HepG2 (cell line): ENCODE measurements at regions not wholly inside any gene's neighbourhood (a gene's known extent, or its start where the extent isn't known, plus 50 kb on each side); places are given as distances from the start of the nearest gene placed in this dataset.

Source experiments
- ATAC-seq: fragments of 200-7000 bp; cut with Tn5 transposase; 3 replicates; pipeline ENCODE4 v1.9.1; 2020; ENCODE audit warnings: mild to moderate bottlenecking, moderate library complexity
- BruUV-seq: library from RNA; stranded (reverse); fragments of 400-500 nt; replicated peaks from 2 replicates; lab custom pipeline; 2021; lab: Mats Ljungman, UMichigan
- CTCF ChIA-PET: fragments of 300-600 bp; formaldehyde crosslinking; extraction: SDS; loops from one replicate; lab custom pipeline; 2021; ENCODE audit warnings: low total read pairs, inconsistent platforms, low intra/inter-chr PET ratio; lab: Yijun Ruan, JAX
- POLR2A ChIA-PET: fragments of 350-600 bp; sonication (Branson Sonifier 250); formaldehyde crosslinking; loops from one replicate; lab custom pipeline; 2020; ENCODE audit warnings: antibody characterized with exemption, inconsistent platforms; lab: Yijun Ruan, JAX
- DNase-seq: peaks from one replicate; pipeline ENCODE4 v3.0.0-alpha.2; 2015; ENCODE audit warnings: low spot score
- FAIRE-seq: peaks from 3 replicates; lab custom pipeline; 2011; peaks lifted over from hg19 to GRCh38; lab: Jason Lieb, UNC
- H2AFZ ChIP-seq: one replicate; pipeline ENCODE4 v1.6.1; 2011; ENCODE audit warnings: low read length, inconsistent platforms
- H3K27ac ChIP-seq: fragments of 300-600 bp; 3 replicates; pipeline ENCODE4 v1.8.0; 2011; ENCODE audit warnings: mixed run types, mild to moderate bottlenecking, mixed read lengths, low read length, inconsistent platforms; ENCODE audit not compliant: insufficient read depth; ENCODE audit errors: extremely low read length
- H3K27me3 ChIP-seq, 2 experiments: fragments of 200-600 bp in 1 of 2; 2 replicates in 1 of 2; 3 replicates in 1 of 2; pipeline versions ENCODE4 v1.6.0 to v1.8.0; 2011; ENCODE audit warnings: low read length in 2 of 2, mild to moderate bottlenecking in 2 of 2, moderate library complexity in 2 of 2, inconsistent platforms in 1 of 2; ENCODE audit not compliant: insufficient read depth in 2 of 2, control insufficient read depth in 1 of 2
- H3K36me3 ChIP-seq, 2 experiments: fragments of 200-600 bp in 1 of 2; replicated peaks in 1 of 2; 2 replicates in 1 of 2; 3 replicates in 1 of 2; pipeline versions ENCODE4 v1.5.1 to v1.8.0; 2011; ENCODE audit warnings: low read length in 2 of 2, inconsistent platforms in 1 of 2; ENCODE audit not compliant: insufficient read depth in 2 of 2, control insufficient read depth in 1 of 2
- H3K4me1 ChIP-seq: 2 replicates; pipeline ENCODE4 v1.5.1; 2012; ENCODE audit warnings: low read length, inconsistent platforms; ENCODE audit not compliant: insufficient read depth
- H3K4me2 ChIP-seq: 2 replicates; pipeline ENCODE4 v1.6.0; 2011; ENCODE audit warnings: low read depth, low read length, inconsistent platforms
- H3K4me3 ChIP-seq, 3 experiments: fragments of 200-600 bp in 1 of 3; sonication (generic), shearing (Covaris generic) in 1 of 3; replicated peaks in 1 of 3; 2 replicates each; pipeline ENCODE4 v1.5.1; 2011 to 2016; ENCODE audit warnings: low read length in 3 of 3, inconsistent platforms in 2 of 3, low read depth in 2 of 3, mild to moderate bottlenecking in 2 of 3, control low read depth in 1 of 3, mixed read lengths in 1 of 3; ENCODE audit not compliant: insufficient read depth in 1 of 3
- H3K79me2 ChIP-seq: one replicate; pipeline ENCODE4 v1.6.1; 2011; ENCODE audit warnings: low read length, inconsistent platforms; ENCODE audit not compliant: insufficient read depth
- H3K9ac ChIP-seq: 2 replicates; pipeline ENCODE4 v1.6.0; 2011; ENCODE audit warnings: mild to moderate bottlenecking, low read depth, low read length, inconsistent platforms; ENCODE audit not compliant: insufficient read depth
- H3K9me3 ChIP-seq: 2 replicates; pipeline ENCODE4 v1.5.1; 2012; ENCODE audit warnings: mild to moderate bottlenecking, low read length
- H4K20me1 ChIP-seq: 2 replicates; pipeline ENCODE4 v1.6.0; 2011; ENCODE audit warnings: inconsistent platforms, mild to moderate bottlenecking, low read length, moderate library complexity; ENCODE audit not compliant: insufficient read depth
- BCL6 ChIP-seq: IDR thresholded peaks from 2 replicates; pipeline ENCODE4 v1.6.1; 2016; ENCODE audit warnings: missing genetic modification reagents, missing compliant biosample characterization
- BHLHE40 ChIP-seq: IDR thresholded peaks from 2 replicates; pipeline ENCODE4 v1.6.1; 2011; ENCODE audit warnings: low read length, improper control_type of control experiment
- CBX1 ChIP-seq: IDR thresholded peaks from one replicate; pipeline ENCODE4 v1.6.1; 2016; ENCODE audit warnings: antibody characterized with exemption, low read depth
- FOXP1 ChIP-seq, 2 experiments: fragments of 450-650 bp in 1 of 2; IDR thresholded peaks; 2 replicates each; pipeline ENCODE4 v1.6.1; 2017 to 2018; ENCODE audit warnings: antibody characterized with exemption in 1 of 2
- HIVEP1 ChIP-seq: sonication (generic); formaldehyde crosslinking; IDR thresholded peaks from 2 replicates; pipeline ENCODE4 v1.4.0; 2020; ENCODE audit warnings: mild to moderate bottlenecking, missing genetic modification reagents
- HOXA3 ChIP-seq: sonication (generic); formaldehyde crosslinking; IDR thresholded peaks from 2 replicates; pipeline ENCODE4 v1.5.0; 2020; ENCODE audit warnings: missing genetic modification reagents
- HOXA7 ChIP-seq: sonication (generic); formaldehyde crosslinking; IDR thresholded peaks from 2 replicates; pipeline ENCODE4 v1.8.1; 2022; ENCODE audit warnings: mild to moderate bottlenecking, missing genetic modification reagents, moderate library complexity
- KDM4B ChIP-seq: sonication (generic); formaldehyde crosslinking; IDR thresholded peaks from 2 replicates; pipeline ENCODE4 v1.4.0; 2020; ENCODE audit warnings: missing genetic modification reagents
- KLF11 ChIP-seq: IDR thresholded peaks from 2 replicates; pipeline ENCODE4 v1.6.1; 2016; ENCODE audit warnings: missing compliant biosample characterization
- MBNL3 ChIP-seq: fragments of 250-450 bp; sonication (Bioruptor Pico); conservative IDR thresholded peaks from 2 replicates; pipeline ENCODE4 v1.8.0; 2022; ENCODE audit warnings: mild to moderate bottlenecking, inconsistent platforms
- PHF21A ChIP-seq: sonication (generic); formaldehyde crosslinking; IDR thresholded peaks from 2 replicates; pipeline ENCODE4 v1.5.0; 2020; ENCODE audit warnings: mild to moderate bottlenecking, missing genetic modification reagents
- PLRG1 ChIP-seq: fragments of 450-650 bp; conservative IDR thresholded peaks from 2 replicates; pipeline ENCODE4 v1.6.1; 2016
- TCF7 ChIP-seq: sonication (generic); IDR thresholded peaks from 2 replicates; pipeline ENCODE4 v1.6.1; 2016; ENCODE audit warnings: antibody characterized with exemption, low read depth
- U2AF1 ChIP-seq: fragments of 200-400 bp; formaldehyde crosslinking; optimal IDR thresholded peaks from 2 replicates; pipeline ENCODE3; 2017; ENCODE audit warnings: mild to moderate bottlenecking, low read depth, low read length
- ZBTB1 ChIP-seq: sonication (generic); formaldehyde crosslinking; IDR thresholded peaks from 2 replicates; pipeline ENCODE4 v1.4.0; 2020; ENCODE audit warnings: missing genetic modification reagents, borderline replicate concordance
- ZNF138 ChIP-seq: sonication (generic); formaldehyde crosslinking; IDR thresholded peaks from 2 replicates; pipeline ENCODE4 v1.5.0; 2020; ENCODE audit warnings: mild to moderate bottlenecking, low read depth, missing genetic modification reagents
- ZNF746 ChIP-seq: sonication (generic); formaldehyde crosslinking; IDR thresholded peaks from 2 replicates; pipeline ENCODE4 v1.8.0; 2022; ENCODE audit warnings: mild to moderate bottlenecking, missing genetic modification reagents
- ZNF782 ChIP-seq: sonication (generic); formaldehyde crosslinking; IDR thresholded peaks from 2 replicates; pipeline ENCODE4 v1.4.0; 2020; ENCODE audit warnings: missing genetic modification reagents, mild to moderate bottlenecking, borderline replicate concordance
- WGBS: methylation state at CpG from one replicate; pipeline ENCODE4 v1.1.6; 2017; ENCODE audit warnings: low lambda C conversion rate; 5-methylcytosine and 5-hydroxymethylcytosine counted together
- in situ Hi-C: cut with HindIII; loops from 2 replicates; pipeline ENCODE4 v1.10.0; 2017; ENCODE audit warnings: low pct_unique_long_range_greater_than_20kb; ENCODE audit not compliant: extremely low pct_ligation_motif_present
- intact Hi-C: fragments of 100-400 bp; cut with micrococcal nuclease; formaldehyde crosslinking; loops from one replicate; pipeline ENCODE4 v1.10.0; 2022; ENCODE audit not compliant: unreplicated experiment

DNA sequence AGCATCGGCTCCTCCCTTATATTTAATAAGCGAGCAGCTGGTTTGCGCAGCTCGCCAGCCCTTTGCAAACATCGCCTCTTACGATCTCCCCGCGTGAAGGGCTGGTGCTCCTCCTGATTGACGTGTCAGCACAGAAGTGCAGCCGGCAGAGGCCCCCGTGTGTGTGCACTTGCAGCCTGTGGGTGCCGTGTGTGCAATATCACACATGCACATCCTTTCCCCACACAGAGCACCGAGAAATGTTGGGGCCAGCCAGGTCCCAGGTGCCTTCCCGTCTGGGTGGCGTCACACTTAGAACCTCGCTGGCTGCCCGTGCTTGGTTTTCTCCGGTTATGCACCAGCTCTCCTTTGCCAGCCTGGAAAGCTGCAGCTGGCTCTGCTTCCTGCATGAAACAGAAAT lies 126.6 kb upstream of the AJAP1 start (continued):
- no peak for TF ChIP-seq HOXA7

DNA sequence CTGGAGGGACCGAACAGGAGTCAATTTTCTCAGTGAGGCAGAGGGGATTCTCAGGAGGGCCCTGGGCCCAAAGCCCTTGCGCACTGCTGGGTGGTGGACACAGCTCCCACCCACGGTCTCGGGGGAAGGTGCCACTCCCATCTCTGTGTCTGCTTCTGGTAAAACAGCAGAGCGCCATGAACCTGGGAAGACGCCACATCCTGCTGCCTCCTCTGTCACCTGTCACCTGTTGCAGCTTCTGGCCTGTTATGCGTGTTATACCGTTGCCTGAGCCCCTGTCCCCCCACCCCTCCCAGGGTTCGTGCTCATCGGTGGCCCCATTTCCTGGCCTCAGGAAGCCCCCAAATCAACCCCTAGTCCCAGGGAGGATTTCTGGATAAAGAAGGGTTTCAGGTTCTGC lies 125.8 kb upstream of the AJAP1 start:
- no peaks in the 10 kb centered on the region for H3K4me1 ChIP-seq
- H3K9me3 ChIP-seq: no peaks in the 10 kb centered on the region
- ATAC-seq (no peak), DNase-seq (no peak), FAIRE-seq (no peak)
- H3K4me3 ChIP-seq: no peak overlapping the region
- H3K27ac ChIP-seq: no peak overlapping the region
- intact Hi-C loops (no loop called here), in situ Hi-C loops (no loop called here)
- H3K27me3 ChIP-seq: peaks cover 5 to 15% of the 10 kb centered on the region in 2 experiments; a peak in 4 of 5 replicates
- no peak overlapping the region for H3K9ac ChIP-seq
- no TSS peak for BruUV-seq
- POLR2A ChIA-PET: no interaction called here
- no peaks in the 10 kb centered on the region for H3K79me2 ChIP-seq
- no peak overlapping the region for H2AFZ ChIP-seq
- CTCF ChIA-PET: no interaction called here
- no peak overlapping the region for H3K4me2 ChIP-seq
- H3K36me3 ChIP-seq: no peaks in the 10 kb centered on the region
- 18% methylated on average over 4 of the region's 10 CpGs for WGBS
- TF ChIP-seq KDM4B (CRISPR knock-in tag) (no peak), HIVEP1 (CRISPR knock-in tag) (no peak), ZNF782 (no peak), BHLHE40 (no peak), CBX1 (no peak), FOXP1 (IDR thresholded peaks at IDR 0.05) (no peak), FOXP1 (CRISPR knock-in tag; IDR thresholded peaks at IDR 0.05) (no peak), PLRG1 (no peak), TCF7 (no peak), ZNF138 (no peak), ZNF746 (CRISPR knock-in tag) (no peak), ZBTB1 (CRISPR knock-in tag) (no peak), HOXA3 (CRISPR knock-in tag) (no peak), BCL6 (CRISPR knock-in tag) (no peak), U2AF1 (no peak), PHF21A (no peak), MBNL3 (no peak), KLF11 (CRISPR knock-in tag) (no peak)
- H4K20me1 ChIP-seq: no peaks in the 10 kb centered on the region
